ENCODE measurements at regions not wholly inside any gene's neighbourhood (a gene's known extent, or its start where the extent isn't known, plus 50 kb on each side); places are given as distances from the start of the nearest gene placed in this dataset.

- no peaks in the 10 kb centered on the region for H3K9me3 ChIP-seq (ENCODE audit: control insufficient read depth, insufficient read depth, low read depth, low read length)
- no peaks in the 10 kb centered on the region for H3K36me3 ChIP-seq (ENCODE audit: control insufficient read depth, insufficient read depth, low read length)
- no peaks in the 10 kb centered on the region for H3K79me2 ChIP-seq (ENCODE audit: control insufficient read depth, insufficient read depth, low read length)
- H3K4me1 ChIP-seq (ENCODE audit: control insufficient read depth, extremely low read depth, insufficient read depth, low read length) = peaks cover 19% of the 10 kb centered on the region
- no peak overlapping the region for H2AFZ ChIP-seq (ENCODE audit: low read length)
- H3K27ac ChIP-seq (ENCODE audit: insufficient read depth, low read length) = no peak overlapping the region
- TF ChIP-seq EZH2 (IDR thresholded peaks at IDR 0.05; ENCODE audit: low read length, missing control alignments) = no peak
- no peak for TF ChIP-seq CTCF (conservative IDR thresholded peaks at IDR 0.05 in 1 of 2, IDR thresholded peaks at IDR 0.05 in 1 of 2; ENCODE audit: low read depth in 1 of 2, low read length in 2 of 2)
- H3K4me2 ChIP-seq (ENCODE audit: extremely low read depth, insufficient read depth, low read length) = no peak overlapping the region
- H3K4me3 ChIP-seq (replicated peaks in 1 of 4; ENCODE audit: control extremely low read depth in 1 of 4, insufficient read depth in 1 of 4, low read depth in 3 of 4, low read length in 4 of 4) = no peak overlapping the region
- H3K9ac ChIP-seq (ENCODE audit: insufficient read depth, low read length) = no peak overlapping the region
- no peaks in the 10 kb centered on the region for H4K20me1 ChIP-seq (ENCODE audit: control insufficient read depth, extremely low read depth, insufficient read depth, low read length)
- H3K27me3 ChIP-seq (ENCODE audit: control insufficient read depth, insufficient read depth, low read length) = no peaks in the 10 kb centered on the region
- no peak for DNase-seq (ENCODE audit: low read depth in 2 of 2)
Measured at GRCh38 chr14:30218907-30219306, 291.3 kb upstream of the PRKD1 start.

- peak overlapping the region; percentile 25 for H2AFZ ChIP-seq (ENCODE audit: low read length)
- H3K27me3 ChIP-seq (ENCODE audit: control insufficient read depth, insufficient read depth, low read length) = no peaks in the 10 kb centered on the region
- peak overlapping the region; percentile 30 for H3K4me2 ChIP-seq (ENCODE audit: extremely low read depth, insufficient read depth, low read length)
- no peak overlapping the region for H3K4me3 ChIP-seq (replicated peaks in 1 of 4; ENCODE audit: control extremely low read depth in 1 of 4, insufficient read depth in 1 of 4, low read depth in 3 of 4, low read length in 4 of 4)
- no peaks in the 10 kb centered on the region for H4K20me1 ChIP-seq (ENCODE audit: control insufficient read depth, extremely low read depth, insufficient read depth, low read length)
- TF ChIP-seq CTCF (conservative IDR thresholded peaks at IDR 0.05 in 1 of 2, IDR thresholded peaks at IDR 0.05 in 1 of 2; ENCODE audit: low read depth in 1 of 2, low read length in 2 of 2) = no peak
- TF ChIP-seq EZH2 (IDR thresholded peaks at IDR 0.05; ENCODE audit: low read length, missing control alignments) = no peak
- peak overlapping the region; percentile 1 for H3K27ac ChIP-seq (ENCODE audit: insufficient read depth, low read length)
- H3K9ac ChIP-seq (ENCODE audit: insufficient read depth, low read length) = no peak overlapping the region
- H3K4me1 ChIP-seq (ENCODE audit: control insufficient read depth, extremely low read depth, insufficient read depth, low read length) = peaks cover 18% of the 10 kb centered on the region
- no peaks in the 10 kb centered on the region for H3K79me2 ChIP-seq (ENCODE audit: control insufficient read depth, insufficient read depth, low read length)
- H3K9me3 ChIP-seq (ENCODE audit: control insufficient read depth, insufficient read depth, low read depth, low read length) = no peaks in the 10 kb centered on the region
- peak in 1 of 2 donors; percentile 74 for DNase-seq (ENCODE audit: low read depth in 2 of 2)
- H3K36me3 ChIP-seq (ENCODE audit: control insufficient read depth, insufficient read depth, low read length) = no peaks in the 10 kb centered on the region
Measured at GRCh38 chr14:30221546-30221945, 293.9 kb upstream of the PRKD1 start.

- Histone ChIP-seq H3K4me3 (replicated peaks in 1 of 4; ENCODE audit: control extremely low read depth in 1 of 4, insufficient read depth in 1 of 4, low read depth in 3 of 4, low read length in 4 of 4) (no peak overlapping the region), H3K4me2 (ENCODE audit: extremely low read depth, insufficient read depth, low read length) (peak overlapping the region; percentile 66), H3K36me3 (ENCODE audit: control insufficient read depth, insufficient read depth, low read length) (no peaks in the 10 kb centered on the region), H3K9me3 (ENCODE audit: control insufficient read depth, insufficient read depth, low read depth, low read length) (no peaks in the 10 kb centered on the region), H3K9ac (ENCODE audit: insufficient read depth, low read length) (no peak overlapping the region), H2AFZ (ENCODE audit: low read length) (no peak overlapping the region), H3K79me2 (ENCODE audit: control insufficient read depth, insufficient read depth, low read length) (no peaks in the 10 kb centered on the region), H3K27ac (ENCODE audit: insufficient read depth, low read length) (peak overlapping the region; percentile 1), H3K27me3 (ENCODE audit: control insufficient read depth, insufficient read depth, low read length) (no peaks in the 10 kb centered on the region), H4K20me1 (ENCODE audit: control insufficient read depth, extremely low read depth, insufficient read depth, low read length) (no peaks in the 10 kb centered on the region), H3K4me1 (ENCODE audit: control insufficient read depth, extremely low read depth, insufficient read depth, low read length) (peaks cover 20% of the 10 kb centered on the region)
- DNase-seq (ENCODE audit: low read depth in 2 of 2) = peak; percentile 94 to 95
- no peak for TF ChIP-seq EZH2 (IDR thresholded peaks at IDR 0.05; ENCODE audit: low read length, missing control alignments)
- TF ChIP-seq CTCF (conservative IDR thresholded peaks at IDR 0.05 in 1 of 2, IDR thresholded peaks at IDR 0.05 in 1 of 2; ENCODE audit: low read depth in 1 of 2, low read length in 2 of 2) = no peak
Measured at GRCh38 chr14:30223385-30223785, 295.7 kb upstream of the PRKD1 start.
